GM19467 (cell line): ENCODE measurements at regions not wholly inside any gene's neighbourhood (a gene's known extent, or its start where the extent isn't known, plus 50 kb on each side); places are given as distances from the start of the nearest gene placed in this dataset.

Experiments
- ATAC-seq: cut with Tn5 transposase; IDR thresholded peaks from one replicate; pipeline ENCODE4 v1.9.1; 2021; ENCODE audit warnings: mild to moderate bottlenecking, moderate library complexity; ENCODE audit not compliant: unreplicated experiment

GRCh38 chr5:117860550-117860949 is 1127.8 kb downstream of the DTWD2 start:
- no peak for ATAC-seq

- ATAC-seq: no peak
These were observed 1129.2 kb downstream of the DTWD2 start for GRCh38 chr5:117859176-117859575.

- no peak for ATAC-seq
These were observed 1131.6 kb downstream of the DTWD2 start for GRCh38 chr5:117856713-117857112.

DNA sequence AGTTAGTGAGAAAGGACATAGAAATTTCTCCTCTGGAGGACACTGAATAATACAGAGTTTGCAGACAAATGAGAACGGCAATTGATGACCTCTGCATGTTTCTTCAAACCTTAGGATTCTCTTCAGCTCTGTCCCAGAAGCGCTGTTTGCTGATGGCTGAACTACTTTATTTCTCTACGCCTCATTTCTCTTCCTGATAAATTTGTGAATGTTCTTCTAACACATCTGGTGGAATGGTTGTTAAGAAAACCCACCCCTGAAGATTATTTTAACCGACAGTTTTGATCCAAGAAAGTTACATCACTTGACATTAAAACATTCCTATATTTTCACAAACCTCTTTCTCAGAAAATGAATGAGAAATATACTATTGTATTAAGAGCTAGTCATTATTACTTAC is 1150.6 kb downstream of the DTWD2 start:
- no peak for ATAC-seq

DNA sequence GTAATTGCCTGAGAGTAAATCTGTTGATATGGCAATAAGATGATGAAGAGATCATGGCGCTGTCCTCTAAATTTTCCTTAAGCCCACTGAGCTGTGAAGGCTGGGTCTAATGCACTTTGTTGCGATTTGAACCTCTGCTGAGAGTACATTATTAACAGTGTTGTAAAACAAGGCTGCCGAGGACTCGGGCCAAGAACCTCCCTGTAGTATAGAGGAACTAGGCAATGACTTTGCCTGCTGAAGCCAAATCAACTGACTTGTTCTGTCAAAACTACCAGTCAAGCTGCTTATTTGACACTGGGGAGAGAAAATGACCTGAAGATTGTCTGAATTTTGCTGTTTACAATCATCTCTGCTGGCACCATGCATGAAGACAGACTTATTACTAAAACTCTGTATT is 1154.7 kb downstream of the DTWD2 start:
- no peak for ATAC-seq

DNA sequence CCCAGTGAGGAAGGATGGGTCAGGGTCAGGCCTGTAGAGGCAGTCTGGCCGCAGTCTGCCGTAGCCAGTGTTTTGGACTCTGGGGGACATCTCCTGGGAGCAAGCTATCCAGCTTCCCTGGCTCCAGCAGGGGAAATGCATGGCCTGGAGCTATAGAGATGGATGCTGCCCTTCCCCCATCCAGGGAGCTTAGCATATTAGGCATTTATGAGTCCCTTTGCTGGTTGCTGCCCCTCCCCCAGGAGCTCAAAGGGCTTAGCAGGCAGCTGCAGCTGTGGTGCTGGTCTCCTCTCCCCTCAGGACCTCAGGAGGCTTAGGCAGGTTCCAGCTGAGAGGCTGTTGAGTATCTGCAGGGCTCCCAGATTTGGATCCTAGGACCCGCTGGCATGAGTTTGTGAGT is 1158.7 kb downstream of the DTWD2 start:
- no peak for ATAC-seq

DNA sequence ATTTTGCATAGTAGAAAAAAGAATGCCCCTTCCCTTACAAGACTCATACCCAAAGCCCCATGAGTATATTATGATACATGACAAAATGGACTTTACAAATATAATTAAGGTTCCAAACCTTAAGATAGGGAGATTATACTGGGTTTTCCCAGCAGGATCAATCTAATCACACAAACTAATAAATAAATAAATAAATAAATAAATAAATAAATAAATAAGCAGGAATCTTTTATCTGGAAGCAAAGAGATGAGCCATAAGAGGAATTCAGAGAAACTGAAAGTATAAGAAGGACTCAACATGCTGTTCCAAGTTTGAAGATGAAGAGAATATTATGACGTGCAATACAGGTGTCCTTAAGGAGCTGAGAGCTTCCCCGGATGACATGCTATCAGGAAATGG is 1174.5 kb downstream of the DTWD2 start:
- no peak for ATAC-seq

GRCh38 chr5:117812861-117813260 is 1175.5 kb downstream of the DTWD2 start:
- ATAC-seq: no peak

DNA sequence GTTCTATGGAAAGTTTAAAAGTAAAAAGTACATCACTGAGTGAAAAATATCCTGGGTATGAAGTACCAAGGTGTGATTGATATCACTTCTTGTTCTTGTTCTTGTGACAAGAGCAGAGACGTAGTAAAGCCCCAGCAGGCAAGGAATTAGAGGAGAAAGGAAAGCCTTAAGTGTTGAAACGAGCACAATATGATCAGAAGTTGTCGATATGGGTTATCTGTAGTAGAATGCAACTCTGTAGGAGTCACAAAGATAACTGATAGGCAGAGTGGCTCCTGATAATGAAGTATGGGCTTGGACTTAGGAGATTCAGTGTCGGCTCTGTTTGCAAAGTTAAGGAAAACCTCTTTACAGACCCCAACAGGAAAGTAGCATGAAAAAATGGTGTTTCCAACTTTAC is 1179.1 kb downstream of the DTWD2 start:
- no peak for ATAC-seq

- ATAC-seq: no peak
These were observed 1183.3 kb downstream of the DTWD2 start for GRCh38 chr5:117805058-117805457.

DNA sequence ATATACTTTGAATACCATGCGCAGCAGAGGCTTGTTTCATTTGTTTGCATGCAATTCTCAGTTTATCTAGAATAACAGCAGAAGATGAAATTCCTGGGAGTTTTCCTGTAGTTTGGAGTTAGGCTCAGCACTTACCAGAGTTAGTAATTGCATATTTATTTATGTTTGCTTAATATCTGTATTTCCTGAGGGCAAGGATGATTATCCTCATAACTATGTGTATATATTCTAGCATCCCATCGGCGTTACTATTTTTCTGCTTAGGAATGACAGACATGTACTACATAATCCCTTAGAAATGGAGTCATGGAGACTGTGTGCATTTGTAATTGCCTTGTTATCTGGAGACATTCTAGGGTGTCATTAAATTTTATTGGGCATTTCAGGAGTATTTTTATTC is 1184.8 kb downstream of the DTWD2 start:
- no peak for ATAC-seq

GRCh38 chr5:117801583-117801982 is 1186.8 kb downstream of the DTWD2 start:
- no peak for ATAC-seq

DNA sequence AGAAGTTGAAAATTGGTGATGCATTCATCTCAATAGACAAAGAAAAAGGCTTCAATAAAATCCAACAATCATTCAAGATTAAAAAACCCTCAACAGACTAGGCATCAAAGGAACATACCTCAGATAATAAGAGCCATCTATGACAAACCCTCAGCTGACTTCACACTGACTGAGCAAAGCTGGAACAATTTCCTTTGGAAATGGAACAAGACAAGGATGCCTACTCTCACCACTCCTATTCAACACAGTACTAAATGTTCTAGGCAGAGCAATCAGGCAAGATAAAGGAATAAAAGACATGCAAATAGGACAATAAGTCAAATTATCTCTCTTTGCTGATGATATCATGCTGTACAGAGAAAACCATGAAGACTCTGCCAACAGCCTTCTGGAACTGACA is 1188.1 kb downstream of the DTWD2 start:
- ATAC-seq: no peak

GRCh38 chr5:117794847-117795246 is 1193.5 kb downstream of the DTWD2 start:
- ATAC-seq: no peak

DNA sequence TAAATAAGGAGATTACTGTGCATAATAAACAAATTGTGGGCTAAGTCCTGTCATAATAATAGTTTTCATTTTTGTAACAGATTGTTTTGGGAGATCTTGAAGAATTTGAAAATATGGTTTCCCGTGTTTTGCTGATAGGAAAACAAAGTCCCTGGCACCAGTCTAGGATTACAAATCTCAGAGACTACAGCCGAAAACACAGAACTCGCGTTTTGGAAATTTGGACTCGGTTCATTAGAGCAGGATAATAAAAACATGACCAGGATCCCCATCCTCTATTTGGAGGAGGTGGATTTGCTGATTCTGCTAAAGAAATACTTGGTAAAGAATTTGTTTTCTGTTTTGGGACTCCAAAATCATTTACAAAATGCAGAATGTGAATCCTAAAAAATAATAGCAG is 1194.4 kb downstream of the DTWD2 start:
- ATAC-seq: no peak

DNA sequence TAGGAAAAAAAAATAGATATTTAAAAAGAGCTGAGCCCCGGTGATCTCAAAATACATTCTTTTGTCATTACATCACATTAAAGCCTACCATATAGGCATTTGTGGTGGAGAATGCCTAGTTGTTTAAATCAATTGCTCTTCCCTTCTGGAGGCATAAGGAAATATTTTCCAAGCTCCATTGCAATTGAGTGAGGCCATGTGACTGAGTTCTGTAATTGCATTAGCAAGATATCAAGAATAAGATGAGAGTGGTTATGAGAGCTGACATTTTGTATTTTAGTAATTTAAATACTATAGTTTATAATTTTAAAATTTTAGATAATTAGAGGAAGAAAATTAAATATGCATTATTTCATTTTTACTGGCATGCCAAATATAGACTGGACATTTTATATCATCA is 1195.9 kb downstream of the DTWD2 start:
- ATAC-seq: no peak

DNA sequence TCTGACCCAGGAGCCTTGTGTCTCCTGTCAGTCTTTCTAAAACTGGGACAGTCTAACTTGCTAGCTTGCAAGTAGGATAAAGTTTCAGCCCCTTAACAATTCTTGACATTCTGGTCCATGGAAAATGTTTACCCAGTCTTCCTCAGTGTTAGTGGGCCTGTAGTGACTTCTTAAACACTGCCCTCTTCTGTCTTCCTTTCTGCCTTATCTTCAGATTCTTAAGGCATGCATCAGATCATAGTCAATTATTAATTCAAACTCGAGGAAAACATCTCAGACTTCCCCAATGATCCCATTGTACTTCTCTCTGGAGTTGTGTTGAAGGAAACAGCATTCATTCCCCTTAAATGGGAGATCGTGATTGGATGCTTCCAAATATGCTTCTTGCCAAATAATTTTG is 1199.8 kb downstream of the DTWD2 start:
- ATAC-seq: no peak

DNA sequence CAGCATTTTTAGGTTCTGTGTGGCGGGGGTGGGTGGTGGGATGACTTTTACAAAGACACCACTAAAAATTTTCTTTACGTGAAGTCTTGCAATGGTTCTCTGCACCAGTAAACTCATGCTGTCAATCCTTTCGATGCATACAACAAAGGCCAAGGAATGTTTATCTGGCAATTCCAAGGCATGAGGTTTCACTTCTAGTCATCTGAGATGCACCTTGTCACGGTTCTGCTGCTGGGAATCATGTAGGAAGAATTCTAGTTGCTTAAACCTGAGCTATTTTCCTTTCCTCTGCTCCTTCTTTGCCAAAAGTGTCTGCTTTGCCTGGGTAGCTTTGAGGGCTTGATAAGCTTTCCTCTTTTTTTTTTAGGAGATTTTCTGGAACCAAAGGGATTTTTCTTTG is 1204.5 kb upstream of the SEMA6A start:
- no peak for ATAC-seq

GRCh38 chr5:117776977-117777376 is 1202.4 kb upstream of the SEMA6A start:
- no peak for ATAC-seq

GRCh38 chr5:117769877-117770276 is 1195.3 kb upstream of the SEMA6A start:
- ATAC-seq: no peak

DNA sequence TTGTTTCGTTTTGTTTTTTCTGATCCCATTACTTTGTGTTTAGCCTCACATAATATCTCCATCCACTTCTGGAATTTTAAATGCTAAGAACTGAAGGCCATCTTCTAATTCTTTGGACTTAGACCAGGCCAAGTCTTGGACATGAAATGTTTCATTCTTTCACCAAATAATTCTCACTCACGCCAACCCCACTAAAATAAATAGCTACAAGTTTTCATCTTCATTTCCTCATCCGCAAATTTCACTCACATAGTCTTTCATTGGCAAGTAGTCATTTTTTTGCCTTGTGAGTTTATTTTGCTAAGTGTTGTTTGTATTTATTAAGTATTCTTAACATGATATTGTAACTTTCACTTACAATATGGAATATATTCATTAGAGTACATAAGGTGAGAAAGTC is 1188.6 kb upstream of the SEMA6A start:
- ATAC-seq: no peak

GRCh38 chr5:117761186-117761585 is 1186.6 kb upstream of the SEMA6A start:
- no peak for ATAC-seq

- ATAC-seq: no peak
These were observed 1185.4 kb upstream of the SEMA6A start for GRCh38 chr5:117759849-117760499.
